ENCODE measurements at regions not wholly inside any gene's neighbourhood (a gene's known extent, or its start where the extent isn't known, plus 50 kb on each side); places are given as distances from the start of the nearest gene placed in this dataset.

GRCh38 chr1:117739504-117739903 is 133.7 kb downstream of the TENT5C start:
- TF ChIP-seq, protein P1, sequence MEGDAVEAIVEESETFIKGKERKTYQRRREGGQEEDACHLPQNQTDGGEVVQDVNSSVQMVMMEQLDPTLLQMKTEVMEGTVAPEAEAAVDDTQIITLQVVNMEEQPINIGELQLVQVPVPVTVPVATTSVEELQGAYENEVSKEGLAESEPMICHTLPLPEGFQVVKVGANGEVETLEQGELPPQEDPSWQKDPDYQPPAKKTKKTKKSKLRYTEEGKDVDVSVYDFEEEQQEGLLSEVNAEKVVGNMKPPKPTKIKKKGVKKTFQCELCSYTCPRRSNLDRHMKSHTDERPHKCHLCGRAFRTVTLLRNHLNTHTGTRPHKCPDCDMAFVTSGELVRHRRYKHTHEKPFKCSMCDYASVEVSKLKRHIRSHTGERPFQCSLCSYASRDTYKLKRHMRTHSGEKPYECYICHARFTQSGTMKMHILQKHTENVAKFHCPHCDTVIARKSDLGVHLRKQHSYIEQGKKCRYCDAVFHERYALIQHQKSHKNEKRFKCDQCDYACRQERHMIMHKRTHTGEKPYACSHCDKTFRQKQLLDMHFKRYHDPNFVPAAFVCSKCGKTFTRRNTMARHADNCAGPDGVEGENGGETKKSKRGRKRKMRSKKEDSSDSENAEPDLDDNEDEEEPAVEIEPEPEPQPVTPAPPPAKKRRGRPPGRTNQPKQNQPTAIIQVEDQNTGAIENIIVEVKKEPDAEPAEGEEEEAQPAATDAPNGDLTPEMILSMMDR (IDR thresholded peaks at IDR 0.05), result no peak
- TF ChIP-seq POLR2A (IDR thresholded peaks at IDR 0.05), result no peak

Data from heart left ventricle (tissue), 13 donors.